ENCODE measurements at regions not wholly inside any gene's neighbourhood (a gene's known extent, or its start where the extent isn't known, plus 50 kb on each side); places are given as distances from the start of the nearest gene placed in this dataset.

DNA sequence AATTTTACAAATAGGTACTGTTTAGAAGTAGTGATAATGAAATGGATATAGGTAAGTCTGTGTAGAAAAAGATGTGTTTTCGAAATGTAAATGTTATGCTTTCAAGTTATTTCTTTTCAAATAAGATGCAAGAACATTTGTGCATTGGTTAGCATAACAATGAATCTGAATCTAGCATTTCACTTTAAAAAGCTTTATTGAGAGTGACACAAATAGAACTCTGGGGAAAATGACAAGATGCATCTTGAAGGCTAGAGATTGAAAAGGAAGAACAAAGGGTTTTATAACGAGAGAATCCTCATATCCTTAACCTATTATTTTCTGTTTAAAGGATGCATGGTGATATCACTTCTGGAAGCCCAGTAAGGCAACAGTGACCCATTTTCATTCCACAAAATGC, 639.9 kb upstream of the PTCHD4 start:
- H2AFZ ChIP-seq (ENCODE audit: low read length), result no peak overlapping the region
- no peaks in the 10 kb centered on the region for H3F3A ChIP-seq (ENCODE audit: low read length, unreplicated experiment)
- H3K27me3 ChIP-seq (ENCODE audit: low read length), result no peaks in the 10 kb centered on the region
- TF ChIP-seq EZH2 (IDR thresholded peaks at IDR 0.05; ENCODE audit: low read length, unreplicated experiment) (no peak), EZH2phosphoT487 (IDR thresholded peaks at IDR 0.05; ENCODE audit: borderline replicate concordance, low read length) (no peak), CTCF (conservative IDR thresholded peaks at IDR 0.05; ENCODE audit: low read depth, low read length) (no peak)
- POLR2A ChIA-PET (ENCODE audit: unreplicated experiment), result no interaction called here
- H3K27ac ChIP-seq (ENCODE audit: low read length), result no peak overlapping the region
- peaks cover 19% of the 10 kb centered on the region for H3K4me1 ChIP-seq (ENCODE audit: insufficient read depth, low read length)
- intact Hi-C loops (cut with micrococcal nuclease), result loop anchor here (10.0 kb wide), 1 partner anchor 136 kb away; no protein-coding TSS in a partner anchor
- H3K9ac ChIP-seq (ENCODE audit: low read length), result no peak overlapping the region
- CTCF ChIA-PET, result no interaction called here
- H3K36me3 ChIP-seq (ENCODE audit: low read depth, low read length), result no peaks in the 10 kb centered on the region
- no peak overlapping the region for H3K4me3 ChIP-seq (ENCODE audit: low read length)
- no peak overlapping the region for H3K4me2 ChIP-seq (ENCODE audit: low read length)
- BruUV-seq (replicated peaks), result no TSS peak
- H3K79me2 ChIP-seq (ENCODE audit: low read length), result no peaks in the 10 kb centered on the region
- H3K9me2 ChIP-seq (replicated peaks; ENCODE audit: low read length), result no peaks in the 10 kb centered on the region
- no peak for ATAC-seq
- no peaks in the 10 kb centered on the region for H4K20me1 ChIP-seq (ENCODE audit: low read length)
- H3K9me3 ChIP-seq (ENCODE audit: low read length), result no peaks in the 10 kb centered on the region
- DNase-seq, result no peak

GRCh38 chr6:48747471-48747870, 636.5 kb upstream of the PTCHD4 start:
- H3K36me3 ChIP-seq (ENCODE audit: low read depth, low read length), result no peaks in the 10 kb centered on the region
- H3K4me3 ChIP-seq (ENCODE audit: low read length), result no peak overlapping the region
- peak overlapping the region; percentile 58 for H3K4me2 ChIP-seq (ENCODE audit: low read length)
- CTCF ChIA-PET, result no interaction called here
- no peak overlapping the region for H2AFZ ChIP-seq (ENCODE audit: low read length)
- BruUV-seq (replicated peaks), result no TSS peak
- TF ChIP-seq EZH2 (IDR thresholded peaks at IDR 0.05; ENCODE audit: low read length, unreplicated experiment) (no peak), EZH2phosphoT487 (IDR thresholded peaks at IDR 0.05; ENCODE audit: borderline replicate concordance, low read length) (no peak), CTCF (conservative IDR thresholded peaks at IDR 0.05; ENCODE audit: low read depth, low read length) (no peak)
- H3K9me2 ChIP-seq (replicated peaks; ENCODE audit: low read length), result no peaks in the 10 kb centered on the region
- DNase-seq (peak; percentile 19), ATAC-seq (peak; percentile 63)
- H3K27me3 ChIP-seq (ENCODE audit: low read length), result no peaks in the 10 kb centered on the region
- peaks cover 35% of the 10 kb centered on the region for H3K4me1 ChIP-seq (ENCODE audit: insufficient read depth, low read length)
- H3F3A ChIP-seq (ENCODE audit: low read length, unreplicated experiment), result no peaks in the 10 kb centered on the region
- POLR2A ChIA-PET (ENCODE audit: unreplicated experiment), result interaction anchor here (0.6 kb wide), 1 partner anchor 133 kb away, joined by 13 read pairs; no protein-coding TSS in a partner anchor
- no peaks in the 10 kb centered on the region for H3K9me3 ChIP-seq (ENCODE audit: low read length)
- intact Hi-C loops (cut with micrococcal nuclease), result loop anchor here (5.0 kb wide), 1 partner anchor 105 kb away; no protein-coding TSS in a partner anchor
- no peaks in the 10 kb centered on the region for H4K20me1 ChIP-seq (ENCODE audit: low read length)
- H3K27ac ChIP-seq (ENCODE audit: low read length), result peak overlapping the region; percentile 81
- H3K79me2 ChIP-seq (ENCODE audit: low read length), result no peaks in the 10 kb centered on the region
- H3K9ac ChIP-seq (ENCODE audit: low read length), result peak overlapping the region; percentile 35

DNA sequence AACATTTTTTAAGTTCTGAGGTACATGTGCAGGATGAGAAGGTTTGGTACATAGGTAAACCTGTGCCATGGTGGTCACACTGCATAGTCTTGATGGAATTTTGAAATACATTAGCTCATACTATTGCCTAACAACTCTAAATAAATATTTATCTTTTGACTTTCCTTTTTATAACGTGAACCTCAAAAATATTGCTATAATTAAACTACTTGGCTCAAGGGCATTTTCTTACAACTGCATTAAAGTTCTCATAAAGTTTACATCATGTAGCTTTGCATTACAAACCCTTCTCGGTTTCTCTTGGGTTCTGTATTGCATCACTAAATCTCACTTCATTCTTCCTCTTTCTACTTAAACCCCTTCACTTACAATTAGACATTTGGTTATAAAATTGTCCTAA, 636.0 kb upstream of the PTCHD4 start:
- Histone ChIP-seq H3K36me3 (ENCODE audit: low read depth, low read length) (no peaks in the 10 kb centered on the region), H3K4me3 (ENCODE audit: low read length) (no peak overlapping the region), H3K79me2 (ENCODE audit: low read length) (no peaks in the 10 kb centered on the region), H3K27ac (ENCODE audit: low read length) (peak overlapping the region; percentile 81), H3K9ac (ENCODE audit: low read length) (peak overlapping the region; percentile 35), H3K9me3 (ENCODE audit: low read length) (no peaks in the 10 kb centered on the region), H2AFZ (ENCODE audit: low read length) (no peak overlapping the region), H3K9me2 (replicated peaks; ENCODE audit: low read length) (no peaks in the 10 kb centered on the region), H3K4me2 (ENCODE audit: low read length) (peak overlapping the region; percentile 58), H3K4me1 (ENCODE audit: insufficient read depth, low read length) (peaks cover 35% of the 10 kb centered on the region), H4K20me1 (ENCODE audit: low read length) (no peaks in the 10 kb centered on the region), H3F3A (ENCODE audit: low read length, unreplicated experiment) (no peaks in the 10 kb centered on the region), H3K27me3 (ENCODE audit: low read length) (no peaks in the 10 kb centered on the region)
- TF ChIP-seq EZH2 (IDR thresholded peaks at IDR 0.05; ENCODE audit: low read length, unreplicated experiment) (no peak), EZH2phosphoT487 (IDR thresholded peaks at IDR 0.05; ENCODE audit: borderline replicate concordance, low read length) (no peak), CTCF (conservative IDR thresholded peaks at IDR 0.05; ENCODE audit: low read depth, low read length) (no peak)
- intact Hi-C loops (cut with micrococcal nuclease), result loop anchor here (5.0 kb wide), 1 partner anchor 105 kb away; no protein-coding TSS in a partner anchor
- POLR2A ChIA-PET (ENCODE audit: unreplicated experiment), result interaction anchor here (0.6 kb wide), 2 partner anchors 132 to 799 kb away, joined by 3 to 13 read pairs; no protein-coding TSS in a partner anchor
- ATAC-seq (peak; percentile 95), DNase-seq (peak; percentile 85)
- CTCF ChIA-PET, result no interaction called here
- no TSS peak for BruUV-seq (replicated peaks)

Measured in PC-3 (cell line).